HG02973 (cell line): ENCODE measurements at regions not wholly inside any gene's neighbourhood (a gene's known extent, or its start where the extent isn't known, plus 50 kb on each side); places are given as distances from the start of the nearest gene placed in this dataset.
"Not testable (repeated sequence)": the region's sequence is repeated elsewhere in the genome, so short reads cannot be mapped to it uniquely, and the experiment has no call there.

Experiments
- ATAC-seq: cut with Tn5 transposase; IDR thresholded peaks from one replicate; pipeline ENCODE4 v1.9.1; 2021; ENCODE audit warnings: moderate library complexity; ENCODE audit not compliant: unreplicated experiment

DNA sequence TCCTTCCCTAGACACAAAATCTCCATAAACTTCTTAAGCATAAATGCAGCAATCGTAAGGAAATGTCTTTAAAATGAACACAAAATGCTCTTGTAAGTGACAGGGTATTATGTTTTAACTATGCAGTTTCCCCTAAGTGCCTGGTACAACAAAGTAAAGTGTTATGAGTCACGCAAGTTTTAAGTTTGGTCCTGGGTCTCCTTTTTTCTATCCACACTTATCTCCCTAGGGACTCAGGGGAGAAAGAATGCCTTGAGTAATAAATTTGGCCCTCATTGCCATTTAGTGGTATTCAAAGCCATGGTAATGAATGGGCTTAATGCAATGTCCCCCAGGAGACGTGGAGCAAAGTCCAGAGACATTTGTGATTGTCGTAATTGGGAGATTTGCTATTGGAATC lies 149.1 kb downstream of the MAGEB17 start:
- no peak for ATAC-seq

DNA sequence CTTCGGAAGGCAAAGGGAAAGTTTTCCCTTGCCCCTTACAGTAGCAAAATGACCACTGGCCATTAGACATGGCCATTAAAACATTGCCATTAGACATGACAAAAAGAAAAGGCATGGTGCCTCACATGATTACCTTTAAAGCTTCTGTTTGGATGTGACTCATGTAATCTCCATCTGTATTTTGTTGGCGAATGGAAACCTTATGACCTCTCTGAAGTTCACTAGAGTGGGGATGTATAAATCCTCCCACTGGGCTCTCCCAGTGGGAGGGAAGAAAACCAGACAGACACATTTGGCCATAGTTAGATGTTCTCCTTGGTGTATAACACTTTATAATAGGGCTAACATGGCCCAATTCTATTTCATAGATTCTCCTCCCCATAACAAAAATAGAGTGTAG lies 152.6 kb downstream of the MAGEB17 start:
- no peak for ATAC-seq

DNA sequence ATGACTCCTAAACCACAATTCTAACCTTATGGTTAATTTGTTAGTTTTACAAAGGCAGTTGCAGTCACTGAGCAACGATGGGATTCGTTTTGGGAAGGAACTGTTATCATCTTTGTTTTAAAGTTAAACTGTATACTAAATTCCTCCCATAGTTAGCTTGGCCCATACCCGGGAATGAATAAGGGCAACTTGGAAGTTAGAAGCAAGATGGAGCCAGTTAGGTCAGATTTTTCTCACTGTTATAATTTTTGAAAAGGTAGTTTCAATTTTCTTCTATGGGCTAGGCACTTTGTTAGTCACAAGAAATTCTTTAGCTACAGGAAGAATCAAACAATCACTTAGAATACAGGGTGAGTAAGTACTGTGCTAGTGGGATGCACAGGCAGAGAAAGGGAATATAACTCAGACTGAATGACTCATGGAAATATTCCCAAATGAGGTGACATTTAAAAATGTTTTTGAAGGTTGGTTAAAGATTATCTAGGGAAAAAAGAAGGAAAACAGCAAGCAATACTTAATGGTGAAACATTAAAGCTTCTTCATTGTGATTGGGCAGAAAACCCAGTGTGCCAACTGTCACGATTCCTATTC lies 153.6 kb downstream of the MAGEB17 start:
- ATAC-seq: no peak

DNA sequence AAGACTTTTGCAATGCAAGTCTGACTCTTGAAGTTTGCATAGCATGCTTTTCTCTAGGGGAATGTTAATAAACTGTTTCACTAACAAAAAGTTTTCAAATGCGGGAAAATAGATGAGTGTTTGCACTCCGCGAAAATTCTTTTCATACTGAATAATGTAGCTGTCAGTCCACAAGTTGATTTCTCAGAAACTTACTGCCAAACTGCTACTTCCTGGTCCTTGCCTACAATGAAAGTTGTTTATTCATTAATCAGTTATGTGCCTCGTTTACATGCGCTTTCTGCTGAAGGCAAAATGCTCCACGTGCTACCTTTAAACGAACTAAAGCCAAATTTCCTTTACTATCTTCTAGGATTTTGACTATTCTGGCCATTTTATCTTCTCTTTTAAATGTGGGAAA lies 166.2 kb downstream of the MAGEB17 start:
- no peak for ATAC-seq

DNA sequence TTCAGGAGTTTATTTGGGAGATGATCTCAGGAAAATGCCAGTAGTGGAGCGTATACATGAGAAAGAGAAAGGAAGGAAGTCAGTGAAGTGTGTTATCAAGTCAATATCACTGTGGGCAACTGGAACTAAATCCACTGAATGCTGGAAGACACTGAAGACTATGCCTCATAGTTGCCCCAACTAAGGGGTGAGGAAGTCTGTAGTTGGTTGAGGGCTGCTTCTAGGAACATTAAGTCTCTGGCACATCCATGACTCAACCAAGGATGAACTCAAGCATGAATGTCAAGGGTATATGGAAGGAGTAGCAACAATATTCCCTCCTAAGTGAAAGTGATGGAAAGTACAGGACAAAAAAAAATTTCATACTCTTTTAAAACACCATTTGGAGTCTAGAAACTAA lies 167.9 kb downstream of the MAGEB17 start:
- no peak for ATAC-seq

DNA sequence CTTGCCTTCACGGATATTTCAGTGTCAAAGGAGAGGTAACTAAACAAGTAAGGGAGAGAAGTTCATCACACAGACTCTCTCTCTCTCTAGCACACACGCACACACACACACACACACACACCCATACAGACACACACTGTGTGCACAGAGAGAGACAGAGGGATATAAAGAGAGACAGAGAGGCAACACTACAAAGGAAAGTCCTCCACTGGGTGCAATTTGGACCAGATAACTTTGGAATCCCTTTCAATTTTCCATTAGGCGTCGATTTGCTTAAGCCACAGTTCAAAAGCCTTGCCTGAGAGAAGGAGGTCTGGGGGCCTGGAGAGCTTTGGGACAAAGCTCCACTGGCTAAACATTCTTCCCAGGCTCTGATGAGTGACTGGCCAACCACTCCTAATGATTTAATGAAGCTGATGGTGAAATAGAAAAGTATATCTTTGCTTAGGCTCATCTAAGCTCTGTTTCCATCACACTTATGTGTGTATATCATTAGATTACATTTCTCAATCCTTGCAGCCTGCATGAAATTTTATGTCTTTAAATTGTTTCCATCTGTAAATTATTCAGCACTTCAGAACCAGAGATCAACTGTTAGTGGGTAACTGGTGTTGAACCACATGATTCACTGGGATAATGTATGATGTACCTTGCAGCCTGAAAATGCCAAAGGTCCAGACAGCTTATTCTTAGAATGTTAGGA lies 180.8 kb downstream of the MAGEB17 start:
- no peak for ATAC-seq

DNA sequence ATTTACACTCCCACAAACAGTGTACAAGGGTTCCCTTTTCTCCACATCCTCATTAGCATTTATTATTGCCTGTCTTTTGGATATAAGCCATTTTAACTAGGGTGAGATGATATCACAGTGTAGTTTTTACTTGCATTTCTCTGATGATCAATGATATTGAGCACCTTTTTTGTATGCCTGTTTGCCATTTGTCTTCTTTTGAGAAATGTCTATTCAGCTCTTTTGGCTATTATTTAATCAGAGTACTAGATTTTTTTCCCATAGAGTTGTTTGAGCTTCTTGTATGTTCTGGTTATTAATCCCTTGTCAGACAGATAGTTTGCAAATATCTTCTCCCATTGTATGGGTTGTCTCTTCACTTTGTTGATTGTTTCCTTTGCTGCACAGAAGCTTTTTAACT lies 190.6 kb downstream of the MAGEB17 start:
- no peak for ATAC-seq

DNA sequence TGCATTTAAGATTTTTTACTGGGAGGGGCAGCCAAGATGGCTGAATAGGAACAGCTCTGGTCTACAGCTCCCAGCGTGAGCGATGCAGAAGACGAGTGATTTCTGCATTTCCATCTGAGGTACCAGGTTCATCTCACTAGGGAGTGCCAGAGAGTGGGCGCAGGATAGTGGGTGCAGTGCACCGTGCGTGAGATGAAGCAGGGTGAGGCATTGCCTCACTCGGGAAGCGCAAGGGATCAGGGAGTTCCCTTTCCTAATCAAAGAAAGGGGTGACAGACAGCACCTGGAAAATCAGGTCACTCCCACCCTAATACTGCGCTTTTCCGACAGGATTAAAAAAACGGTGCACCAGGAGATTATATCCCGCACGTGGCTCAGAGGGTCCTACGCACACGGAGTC lies 192.8 kb downstream of the MAGEB17 start:
- ATAC-seq: not testable (repeated sequence)

DNA sequence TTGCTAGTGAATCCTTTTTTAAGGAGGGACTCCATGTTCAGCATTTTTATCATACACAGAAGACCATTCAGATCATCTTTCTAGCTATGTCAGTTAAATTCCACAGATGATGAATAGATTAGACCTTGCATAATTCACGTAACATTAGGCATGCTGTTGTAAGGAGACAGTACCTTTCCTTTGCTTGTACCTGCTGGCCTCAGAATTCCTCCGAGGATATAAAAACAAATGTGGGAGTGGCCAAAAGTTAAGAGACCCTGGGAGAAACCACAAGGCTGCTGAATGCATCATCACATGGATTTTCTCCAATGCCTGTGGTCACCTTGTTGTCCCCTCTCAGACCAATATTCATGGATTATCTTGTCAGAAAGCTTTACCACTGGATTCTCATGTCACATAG lies 201.4 kb downstream of the MAGEB17 start:
- ATAC-seq: no peak

DNA sequence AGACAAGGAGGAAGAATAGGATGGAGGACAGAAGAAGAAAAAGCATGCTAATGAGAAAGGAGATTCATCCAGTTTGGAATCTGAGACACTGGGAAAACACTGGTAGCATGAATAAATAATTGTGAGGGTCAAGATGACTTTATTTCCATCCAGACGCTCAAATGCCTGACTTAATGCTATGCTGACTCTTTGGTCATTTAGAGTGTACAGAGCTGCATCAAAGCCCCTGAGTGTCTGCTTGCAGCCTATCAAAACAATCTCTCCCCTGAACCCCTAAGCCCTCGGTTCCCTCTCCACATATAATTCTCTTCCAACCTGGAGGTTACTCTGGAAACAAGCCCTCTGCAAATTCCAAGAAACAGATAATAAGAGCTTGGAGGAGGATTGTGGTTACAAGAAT lies 208.8 kb downstream of the MAGEB17 start:
- no peak for ATAC-seq

DNA sequence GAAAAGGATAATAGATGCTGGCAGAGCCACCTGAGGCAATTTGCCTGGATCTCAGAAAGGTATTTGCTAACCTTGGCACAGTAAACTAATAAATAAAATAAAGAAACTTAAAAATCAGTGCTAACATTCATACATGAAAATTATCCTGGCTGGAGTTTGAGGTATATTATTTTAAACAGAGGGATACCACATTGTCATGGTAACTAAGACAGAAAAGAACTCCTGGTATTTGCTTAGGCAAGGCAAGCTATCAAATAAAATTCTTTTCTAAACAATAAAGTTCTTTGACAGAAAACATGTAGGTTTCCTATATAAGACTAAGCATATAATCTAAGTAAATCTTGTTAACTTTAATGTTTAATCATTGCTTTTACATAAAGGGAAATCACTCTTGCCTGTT lies 218.8 kb downstream of the MAGEB17 start:
- ATAC-seq: no peak

DNA sequence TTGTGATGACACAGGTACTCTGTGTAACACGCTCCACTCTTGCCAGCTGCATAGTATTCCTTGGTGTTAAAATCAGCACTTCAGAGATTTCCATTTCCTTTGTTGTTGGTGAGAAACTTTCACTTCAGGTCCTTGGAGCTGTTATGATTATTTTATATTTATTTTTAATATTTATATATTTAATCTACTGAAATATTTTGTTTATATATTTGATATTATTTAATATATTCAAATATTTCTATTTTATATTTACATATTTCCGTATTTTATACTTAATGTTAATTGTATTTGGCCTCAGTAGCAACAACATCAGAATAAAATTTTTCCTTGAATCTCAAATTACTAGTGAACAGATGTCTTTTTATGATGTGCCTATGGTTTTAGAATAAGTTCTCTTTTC lies 225.3 kb downstream of the MAGEB17 start:
- ATAC-seq: no peak

DNA sequence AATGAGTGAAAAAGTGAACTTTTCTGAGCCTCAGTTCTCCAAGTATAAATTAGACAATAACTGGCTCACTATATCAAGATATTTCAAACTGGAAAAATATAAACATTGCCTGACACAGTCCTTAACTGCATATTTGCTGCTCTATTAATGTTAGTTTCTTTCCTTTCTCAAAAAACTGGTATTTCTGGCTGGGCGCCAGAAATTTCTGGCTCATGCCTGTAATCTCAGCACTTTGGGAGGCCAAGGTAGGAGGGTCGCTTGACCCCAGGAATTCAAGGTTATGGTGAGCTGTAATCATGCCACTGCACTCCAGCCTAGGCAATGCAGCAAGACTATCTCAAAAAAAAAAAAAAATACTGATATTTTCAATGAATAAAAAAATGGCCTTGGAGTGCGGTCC lies 227.0 kb downstream of the MAGEB17 start:
- no peak for ATAC-seq

DNA sequence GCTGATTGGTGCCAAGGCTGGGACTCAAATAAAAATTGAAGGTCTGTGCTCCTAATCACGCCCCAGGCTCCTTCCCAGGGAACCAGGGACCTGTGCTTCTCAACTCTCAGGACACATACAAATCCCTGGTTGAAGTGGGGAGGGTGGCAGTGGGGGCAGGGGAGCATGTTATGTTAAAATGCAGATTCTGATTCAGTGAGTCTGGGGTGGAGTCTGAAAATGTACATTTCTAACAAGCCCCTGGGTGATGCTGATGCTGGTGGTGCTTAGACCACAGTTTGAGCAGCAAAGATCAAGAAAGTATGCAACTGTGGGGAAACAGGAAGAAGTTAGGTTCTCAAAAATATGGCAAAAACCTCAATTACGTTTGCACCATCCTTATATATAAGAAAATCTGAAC lies 236.5 kb downstream of the MAGEB17 start:
- ATAC-seq: no peak

DNA sequence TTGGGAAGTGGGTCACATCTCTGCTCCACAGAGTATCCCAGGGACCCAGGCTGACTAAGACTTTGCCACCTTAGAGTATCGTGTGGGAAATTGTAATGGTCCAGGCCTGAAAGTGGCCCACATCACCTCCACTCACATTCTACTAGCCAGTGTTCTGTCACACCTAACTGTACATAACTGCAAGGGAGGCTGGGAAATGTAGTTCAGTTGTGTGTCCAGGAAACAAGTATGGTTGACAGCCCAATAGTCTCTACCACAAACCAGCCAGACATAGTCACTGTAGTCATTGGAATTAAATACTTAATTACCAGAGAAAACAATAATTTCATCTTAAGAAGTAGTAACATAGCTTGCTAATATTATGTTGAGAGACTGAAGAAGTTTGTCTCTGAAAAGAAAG lies 233.4 kb upstream of the S100G start:
- ATAC-seq: no peak

DNA sequence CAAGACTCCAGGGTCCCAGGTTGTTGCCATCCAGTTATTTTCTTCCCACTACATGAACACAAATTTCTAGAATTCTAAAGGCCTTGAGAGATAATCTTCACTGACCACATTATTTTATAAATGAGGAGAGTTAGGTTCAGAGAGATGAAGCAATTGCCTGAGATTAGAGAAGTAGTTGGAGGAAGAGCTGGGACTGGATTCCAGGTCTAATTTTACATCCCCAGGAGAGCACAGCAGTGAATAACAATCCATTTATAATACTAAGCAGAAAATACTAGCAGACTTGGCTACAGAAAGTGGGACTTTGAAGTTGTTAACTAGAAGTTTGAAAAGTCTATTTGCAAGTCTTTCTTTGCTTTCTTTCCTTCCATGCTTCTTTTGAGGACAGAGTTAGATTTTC lies 231.3 kb upstream of the S100G start:
- no peak for ATAC-seq

DNA sequence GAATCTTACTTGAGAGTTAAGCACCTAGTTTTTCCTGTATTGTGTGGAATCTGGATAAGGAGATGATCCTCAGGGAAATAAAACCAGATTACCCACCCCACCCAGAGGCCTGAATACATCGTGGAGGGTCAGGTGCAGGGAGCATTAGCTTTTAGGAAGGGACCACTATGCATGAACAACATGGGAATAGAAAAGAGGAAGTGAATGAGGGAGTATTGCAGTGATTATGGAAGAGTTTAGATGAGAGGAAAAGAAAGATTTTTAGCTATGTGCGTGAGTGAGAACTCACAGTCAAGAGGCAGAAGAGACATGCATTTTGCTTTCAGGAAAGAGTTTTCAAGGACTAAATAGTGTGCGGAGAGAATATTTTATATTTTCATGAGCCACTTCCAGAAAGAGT lies 222.3 kb upstream of the S100G start:
- ATAC-seq: no peak

DNA sequence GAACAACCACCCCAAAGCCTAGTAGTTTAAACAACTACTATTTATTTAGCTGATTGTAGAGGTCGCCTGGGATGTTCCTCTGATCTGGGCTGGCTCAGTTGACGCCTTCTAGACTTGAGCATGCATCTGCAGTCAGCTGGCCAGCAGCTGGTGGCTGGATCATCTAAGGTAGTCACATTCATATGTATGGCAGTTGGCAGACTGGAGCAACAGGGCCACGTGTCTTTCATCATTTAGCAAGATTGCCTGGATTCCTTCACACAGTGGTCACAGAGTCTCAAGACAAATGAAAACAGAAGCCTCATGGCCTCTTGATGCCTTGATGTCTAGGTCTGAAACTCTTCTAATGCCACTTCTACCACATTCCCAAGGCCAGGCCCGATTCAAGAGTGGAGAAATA lies 220.6 kb upstream of the S100G start:
- no peak for ATAC-seq

DNA sequence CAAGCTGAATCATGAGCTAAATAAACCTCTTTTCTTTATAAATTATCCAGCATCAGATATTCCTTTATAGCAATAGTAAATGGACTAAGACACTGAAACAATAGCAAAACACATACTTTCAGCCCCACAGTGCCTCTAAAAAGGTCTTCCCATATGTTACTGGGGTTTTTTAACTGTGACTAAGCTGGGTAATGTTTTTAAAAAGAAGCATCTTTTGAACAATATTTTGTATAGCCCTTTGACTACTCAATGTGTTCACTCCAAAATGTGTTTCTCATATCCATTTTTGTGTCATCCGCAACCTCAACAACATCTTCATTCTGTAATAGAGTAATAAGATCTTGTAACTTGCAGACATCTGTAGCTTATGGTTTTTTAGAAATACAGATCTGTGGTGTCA lies 218.7 kb upstream of the S100G start:
- no peak for ATAC-seq

DNA sequence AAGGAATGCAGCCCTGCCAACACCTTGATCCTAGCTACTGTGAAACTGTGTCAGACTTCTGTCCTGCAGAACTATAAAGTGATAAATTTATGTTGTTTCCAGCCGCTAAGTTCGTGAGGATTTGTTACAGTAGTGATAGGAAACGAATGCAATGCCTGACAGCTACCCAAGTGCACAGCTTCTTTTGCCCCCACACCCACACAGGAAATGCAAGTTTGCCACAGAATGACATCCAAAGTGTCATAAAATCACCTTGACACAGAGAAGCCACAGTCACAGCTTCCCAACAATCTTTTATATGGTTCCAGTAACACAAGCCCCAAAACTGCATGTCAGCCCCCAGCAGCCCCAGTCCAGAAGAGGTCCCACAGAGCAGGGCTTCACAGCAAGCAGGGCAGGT lies 216.9 kb upstream of the S100G start:
- no peak for ATAC-seq

DNA sequence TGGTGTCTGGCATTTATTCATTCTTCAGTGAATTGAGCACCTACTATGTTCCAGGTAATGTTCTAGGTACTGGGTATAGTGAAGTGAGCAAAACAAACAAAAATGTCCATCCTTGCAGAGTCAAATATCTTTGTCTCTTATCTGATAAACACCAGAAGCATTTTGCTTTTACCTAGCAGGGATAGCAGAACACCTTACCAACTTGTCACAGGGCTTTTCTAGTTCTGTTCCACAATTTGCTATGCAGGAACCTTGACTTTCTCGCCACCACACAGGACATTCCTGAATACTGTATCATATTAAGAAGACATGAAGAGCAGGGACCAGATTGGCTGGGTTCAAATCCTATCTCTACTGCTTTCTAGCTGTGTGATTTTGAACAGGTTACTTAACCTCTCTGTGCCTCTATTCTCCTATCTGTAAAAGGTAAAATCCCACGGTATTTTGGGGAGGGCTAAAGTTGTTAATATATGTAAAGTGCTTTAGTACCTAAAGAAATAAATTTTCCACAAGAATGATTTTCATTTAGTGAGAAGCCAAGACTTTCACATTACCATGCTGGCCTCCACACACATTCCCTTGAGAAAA lies 214.5 kb upstream of the S100G start:
- no peak for ATAC-seq

DNA sequence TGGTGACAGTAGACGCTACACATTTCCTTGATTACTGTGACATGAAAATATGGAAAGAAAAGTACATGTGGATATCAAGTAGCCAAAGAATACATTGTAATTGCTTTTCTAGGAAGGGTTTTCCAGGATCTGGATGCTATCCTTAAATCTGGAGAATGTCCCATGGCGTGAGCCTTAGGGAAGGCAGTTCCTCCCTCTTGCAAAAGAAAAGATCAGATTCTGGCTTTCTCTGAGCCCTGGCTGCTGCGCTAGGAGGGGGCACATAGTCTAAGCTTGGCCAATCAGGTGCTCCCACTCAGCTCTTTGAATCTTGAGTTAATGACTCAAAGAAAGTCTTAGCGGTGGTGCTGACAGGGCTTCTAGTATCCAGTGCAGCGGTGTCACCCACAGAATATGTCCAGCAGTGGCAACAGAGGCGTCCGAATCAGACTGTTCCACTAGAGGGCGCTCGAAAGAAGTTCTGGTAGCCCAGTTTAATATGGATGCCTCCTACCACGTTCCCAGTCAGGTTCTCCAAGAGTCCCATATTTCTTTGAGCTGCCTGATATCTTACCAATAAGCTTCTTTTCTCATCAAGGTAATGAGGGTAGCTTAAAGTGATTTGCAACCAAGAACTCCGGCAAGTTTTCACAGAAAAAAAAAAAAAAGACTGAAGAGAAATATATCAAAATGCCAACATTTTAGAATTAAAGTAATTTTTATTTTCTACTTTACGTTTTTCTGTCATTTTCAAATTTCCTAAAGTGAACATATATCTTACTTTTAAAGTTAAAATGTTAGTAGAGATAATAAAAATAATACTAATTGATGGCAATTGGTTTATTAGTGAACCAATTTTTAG lies 213.4 kb upstream of the S100G start:
- ATAC-seq: no peak
